GM03348 (cell line): ENCODE measurements at regions not wholly inside any gene's neighbourhood (a gene's known extent, or its start where the extent isn't known, plus 50 kb on each side); places are given as distances from the start of the nearest gene placed in this dataset.

Experiments
- DNase-seq: peaks from one replicate; pipeline ENCODE4 v3.0.0; 2012; ENCODE audit warnings: low spot score

- no peak for DNase-seq
Observed at GRCh38 chr1:58136387-58136786, 410.1 kb downstream of the OMA1 start.

- no peak for DNase-seq
Observed at GRCh38 chr1:58135821-58136321, 410.7 kb downstream of the OMA1 start.

DNA sequence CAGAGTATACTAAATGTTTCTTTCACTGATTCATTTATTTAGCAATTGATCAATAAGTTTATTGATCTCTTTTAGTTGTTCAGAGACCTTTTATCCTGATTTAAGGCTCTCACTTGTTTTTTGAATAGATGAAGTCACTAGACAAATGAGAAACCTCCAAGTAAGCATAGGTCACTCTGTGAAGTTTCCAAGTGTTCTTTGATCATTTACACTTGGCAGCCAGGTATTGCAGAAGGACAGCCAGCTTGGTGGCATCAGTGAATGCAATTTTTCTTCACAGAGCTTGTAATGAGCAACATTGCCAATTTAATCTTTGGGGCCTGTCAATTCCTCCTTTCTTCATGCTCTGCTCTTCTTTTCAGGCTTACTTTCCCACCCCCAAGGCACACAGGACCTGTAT is 413.0 kb downstream of the OMA1 start:
- DNase-seq = no peak

GRCh38 chr1:58123051-58123450 is 423.5 kb downstream of the OMA1 start:
- no peak for DNase-seq

- DNase-seq = no peak
Observed at GRCh38 chr1:58119971-58120370, 426.6 kb downstream of the OMA1 start.

DNA sequence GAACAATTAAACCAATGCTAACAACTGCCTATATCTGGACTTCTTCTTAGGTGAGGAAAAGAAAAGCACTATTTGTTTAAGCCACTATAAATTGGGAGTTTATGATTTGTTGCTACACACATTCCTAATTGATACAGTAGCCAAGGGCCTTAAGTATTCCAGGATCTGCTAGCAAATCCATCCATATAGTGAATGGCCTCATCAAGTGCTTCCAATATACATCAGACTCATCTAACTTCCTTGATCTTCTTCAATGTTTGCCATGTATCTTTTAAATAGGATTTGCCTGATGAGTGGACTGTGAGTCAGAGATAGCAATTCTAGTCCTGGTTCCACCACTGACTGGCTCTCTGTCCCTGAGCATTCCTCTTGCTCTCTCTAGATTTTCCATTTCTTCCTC is 430.2 kb downstream of the OMA1 start:
- DNase-seq = no peak

- DNase-seq = no peak
Observed at GRCh38 chr1:58109646-58110200, 436.8 kb downstream of the OMA1 start.

- DNase-seq = no peak
Observed at GRCh38 chr1:58108783-58109182, 437.7 kb downstream of the OMA1 start.

GRCh38 chr1:58107943-58108342 is 438.6 kb downstream of the OMA1 start:
- no peak for DNase-seq

DNA sequence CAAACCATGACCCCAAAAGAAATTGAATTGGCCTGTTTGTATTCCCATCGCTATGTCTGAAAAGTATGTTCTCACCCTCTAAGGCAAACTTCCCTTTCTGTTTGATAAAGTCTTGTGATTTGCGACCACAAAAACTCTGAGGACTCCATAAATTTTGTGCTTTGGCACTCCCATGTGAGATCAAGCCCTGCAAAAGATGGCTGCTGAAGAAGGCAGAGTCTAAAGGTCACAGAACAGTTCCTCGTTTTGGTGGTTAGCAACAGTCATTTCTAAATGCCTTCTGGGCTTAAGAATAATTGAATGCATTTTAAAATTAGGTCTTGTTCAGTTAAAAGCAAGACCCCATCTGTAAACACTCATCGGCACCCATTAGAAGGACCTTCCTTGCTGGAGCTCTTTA is 441.6 kb downstream of the OMA1 start:
- DNase-seq = no peak

DNA sequence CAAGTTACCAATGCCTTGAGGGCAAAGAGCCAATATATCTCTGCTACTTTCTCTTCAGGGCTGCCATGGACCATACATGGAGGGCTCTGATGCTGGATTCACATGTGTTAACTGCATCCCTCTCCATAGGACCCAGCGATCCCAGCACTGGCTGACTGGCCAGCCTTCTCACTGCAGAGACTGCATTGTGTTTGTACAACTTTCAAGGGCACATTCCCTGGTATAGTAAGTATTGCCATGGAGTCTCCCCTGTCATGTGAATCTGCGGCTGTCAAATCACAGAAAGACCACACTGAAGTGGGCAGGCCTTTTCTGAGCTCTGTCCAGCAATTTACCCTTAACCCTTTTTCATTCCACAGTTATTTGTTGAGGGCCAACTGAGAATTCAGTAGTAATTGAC is 449.8 kb downstream of the OMA1 start:
- DNase-seq = no peak

GRCh38 chr1:58095183-58095582 is 451.3 kb downstream of the OMA1 start:
- no peak for DNase-seq

DNA sequence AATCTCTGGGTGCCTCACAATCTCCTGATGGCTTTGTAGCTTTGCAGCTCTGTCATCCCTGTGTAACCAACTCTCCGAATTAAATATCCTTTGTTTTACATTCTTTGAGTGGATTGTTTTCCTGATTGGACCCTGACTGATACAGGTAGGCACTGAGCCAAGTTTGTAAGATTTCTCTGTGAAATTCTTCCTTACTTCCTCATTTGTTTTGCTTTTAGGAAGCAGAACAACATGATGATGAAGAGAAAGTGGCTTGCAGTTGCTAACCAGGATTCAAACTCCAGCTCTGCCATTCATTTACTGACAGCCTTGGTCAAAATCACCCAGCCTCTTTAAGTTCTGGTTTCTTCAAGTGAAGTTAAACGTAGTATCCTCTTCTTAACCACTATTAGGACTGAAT is 452.3 kb downstream of the OMA1 start:
- DNase-seq = no peak

GRCh38 chr1:58090640-58091039 is 455.9 kb downstream of the OMA1 start:
- no peak for DNase-seq

DNA sequence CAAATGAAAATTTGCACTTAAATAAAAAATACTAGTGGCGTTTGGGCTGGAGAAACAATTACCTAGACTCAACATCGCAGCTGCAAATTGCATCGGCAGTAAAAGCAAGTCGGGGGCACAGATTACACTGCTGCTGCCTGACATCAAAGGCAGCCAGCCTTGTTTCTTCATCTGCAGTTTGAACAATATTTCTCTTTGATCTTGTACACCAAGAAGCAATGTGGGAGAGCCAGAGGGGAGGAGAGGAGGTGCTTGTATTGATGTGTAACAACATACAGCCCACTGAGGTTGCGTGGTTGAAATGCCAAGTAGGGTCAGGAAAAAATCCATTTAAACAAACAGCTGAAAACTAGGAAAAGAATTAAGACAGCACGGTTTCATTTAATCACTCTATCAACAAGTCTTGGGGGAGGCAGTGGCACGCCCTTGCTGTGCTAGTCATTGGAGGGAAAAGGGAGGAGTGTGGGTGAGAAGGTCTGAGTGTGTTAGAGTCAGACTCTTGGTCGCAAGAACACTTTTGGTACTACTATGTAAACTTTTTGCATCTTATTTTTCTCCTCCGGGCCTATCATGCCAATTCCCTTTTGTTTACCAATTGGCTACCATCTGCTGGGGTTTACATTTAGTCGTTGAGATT is 456.5 kb downstream of the OMA1 start:
- no peak for DNase-seq

GRCh38 chr1:58084266-58084665 is 462.3 kb downstream of the OMA1 start:
- no peak for DNase-seq

GRCh38 chr1:58082596-58082995 is 463.9 kb downstream of the OMA1 start:
- no peak for DNase-seq

DNA sequence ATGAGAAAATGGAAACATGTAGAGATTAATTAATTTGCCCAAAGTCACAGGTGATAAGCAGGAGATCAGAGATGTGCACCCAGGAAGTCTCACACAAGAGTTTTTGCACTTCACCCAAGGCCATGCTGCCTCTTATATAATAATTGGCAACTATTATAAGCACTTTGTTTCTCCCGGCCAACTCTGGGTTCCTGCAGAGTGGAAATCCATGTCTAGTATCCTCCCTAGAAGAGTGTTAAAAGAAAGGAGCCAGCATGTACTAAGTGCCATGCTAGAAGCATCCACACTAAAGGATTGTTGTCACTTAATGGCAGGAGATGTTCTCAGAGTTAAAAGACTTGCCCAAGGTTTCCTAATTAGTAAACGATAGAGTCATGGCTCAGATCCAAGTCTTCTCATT is 470.3 kb downstream of the OMA1 start:
- DNase-seq = no peak

GRCh38 chr1:58075188-58075578 is 471.3 kb downstream of the OMA1 start:
- DNase-seq = no peak

DNA sequence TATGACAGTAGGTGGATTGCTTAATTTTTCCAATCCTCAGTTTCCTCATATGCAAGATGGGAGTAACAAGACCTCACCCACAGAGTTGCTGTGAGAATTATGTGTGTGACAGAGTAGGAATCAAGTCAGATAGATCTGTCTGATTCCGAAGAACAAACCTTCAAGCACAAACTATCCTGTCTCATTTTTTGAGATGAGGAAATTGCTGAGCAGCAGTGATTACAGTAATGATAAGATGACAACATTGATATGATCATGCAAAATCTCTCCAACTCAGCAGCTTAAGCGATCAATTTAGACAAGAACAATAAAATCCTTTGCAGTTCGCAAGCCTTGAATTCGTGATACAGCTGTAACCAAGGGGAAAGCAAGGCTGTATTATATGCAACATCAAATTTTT is 474.1 kb downstream of the OMA1 start:
- DNase-seq = no peak

DNA sequence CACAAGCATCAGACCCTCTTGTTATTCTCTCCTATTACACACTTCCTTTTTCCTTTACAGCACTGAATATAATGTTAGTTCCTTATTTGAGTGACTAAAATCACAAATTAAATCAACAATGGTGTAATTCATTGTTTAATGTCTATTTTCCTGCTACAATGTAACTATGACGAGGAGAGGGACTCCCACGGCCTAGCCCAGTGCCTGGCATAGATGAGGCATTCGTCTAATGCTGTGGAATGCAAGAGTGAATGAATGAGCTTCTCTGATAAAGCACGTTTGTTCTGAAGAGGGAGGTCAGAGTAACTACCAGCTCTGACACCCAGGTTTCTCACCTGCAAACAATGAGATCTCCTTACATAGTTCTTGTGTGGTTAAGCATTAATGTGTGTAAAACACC is 479.4 kb downstream of the OMA1 start:
- DNase-seq = no peak

GRCh38 chr1:58065520-58065919 is 481.0 kb downstream of the OMA1 start:
- DNase-seq = no peak

- no peak for DNase-seq
Observed at GRCh38 chr1:58064166-58064565, 482.4 kb downstream of the OMA1 start.

DNA sequence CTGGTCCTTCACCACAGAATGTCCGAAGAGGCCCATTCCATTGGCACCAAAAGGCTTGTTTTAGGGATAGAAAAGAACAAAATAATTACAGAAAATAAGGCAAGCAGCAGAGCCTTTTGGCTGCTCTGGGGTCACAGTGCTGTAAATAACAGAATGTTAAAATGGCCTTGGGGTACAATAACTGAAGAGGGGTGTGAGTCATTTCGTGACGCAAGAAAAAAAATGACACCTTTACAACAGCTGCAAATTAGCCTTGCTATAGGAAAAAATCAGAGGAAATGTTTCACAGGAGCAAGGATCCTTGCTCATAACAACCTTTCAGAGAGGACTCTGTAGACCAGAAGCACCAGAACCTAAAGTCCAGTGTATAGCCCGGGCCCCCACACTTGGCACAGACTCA is 483.4 kb downstream of the OMA1 start:
- DNase-seq = no peak
